ENCODE measurements at regions not wholly inside any gene's neighbourhood (a gene's known extent, or its start where the extent isn't known, plus 50 kb on each side); places are given as distances from the start of the nearest gene placed in this dataset.
"Not testable (repeated sequence)": the region's sequence is repeated elsewhere in the genome, so short reads cannot be mapped to it uniquely, and the experiment has no call there.

GRCh38 chr18:38497266-38497665 lies 931.7 kb upstream of the CELF4 start:
- DNase-seq (ENCODE audit: low spot score) = no peak

- DNase-seq (ENCODE audit: low spot score) = no peak
These were observed 930.7 kb upstream of the CELF4 start for GRCh38 chr18:38496222-38496793.

GRCh38 chr18:38494065-38494464 lies 928.5 kb upstream of the CELF4 start:
- DNase-seq (ENCODE audit: low spot score) = no peak

GRCh38 chr18:38491195-38491594 lies 925.6 kb upstream of the CELF4 start:
- no peak for DNase-seq (ENCODE audit: low spot score)

GRCh38 chr18:38489721-38490120 lies 924.1 kb upstream of the CELF4 start:
- DNase-seq (ENCODE audit: low spot score) = not testable (repeated sequence)

- DNase-seq (ENCODE audit: low spot score) = no peak
These were observed 921.9 kb upstream of the CELF4 start for GRCh38 chr18:38487521-38487920.

GRCh38 chr18:38483326-38483725 lies 917.7 kb upstream of the CELF4 start:
- no peak for DNase-seq (ENCODE audit: low spot score)

GRCh38 chr18:38481576-38481975 lies 916.0 kb upstream of the CELF4 start:
- peak; percentile 89 for DNase-seq (ENCODE audit: low spot score)

- no peak for DNase-seq (ENCODE audit: low spot score)
These were observed 910.1 kb upstream of the CELF4 start for GRCh38 chr18:38475686-38476085.

- no peak for DNase-seq (ENCODE audit: low spot score)
These were observed 907.9 kb upstream of the CELF4 start for GRCh38 chr18:38473535-38473934.

GRCh38 chr18:38470421-38470820 lies 904.8 kb upstream of the CELF4 start:
- no peak for DNase-seq (ENCODE audit: low spot score)

- DNase-seq (ENCODE audit: low spot score) = no peak
These were observed 900.8 kb upstream of the CELF4 start for GRCh38 chr18:38466426-38466825.

- DNase-seq (ENCODE audit: low spot score) = no peak
These were observed 898.4 kb upstream of the CELF4 start for GRCh38 chr18:38464024-38464423.

- DNase-seq (ENCODE audit: low spot score) = no peak
These were observed 895.1 kb upstream of the CELF4 start for GRCh38 chr18:38460657-38461056.

GRCh38 chr18:38459131-38459994 lies 893.8 kb upstream of the CELF4 start:
- no peak for DNase-seq (ENCODE audit: low spot score)

- DNase-seq (ENCODE audit: low spot score) = no peak
These were observed 893.1 kb upstream of the CELF4 start for GRCh38 chr18:38458698-38459097.

GRCh38 chr18:38456253-38456652 lies 890.7 kb upstream of the CELF4 start:
- DNase-seq (ENCODE audit: low spot score) = no peak

GRCh38 chr18:38454764-38455469 lies 889.3 kb upstream of the CELF4 start:
- DNase-seq (ENCODE audit: low spot score) = no peak

GRCh38 chr18:38453880-38454279 lies 888.3 kb upstream of the CELF4 start:
- DNase-seq (ENCODE audit: low spot score) = no peak

GRCh38 chr18:38450876-38451275 lies 885.3 kb upstream of the CELF4 start:
- DNase-seq (ENCODE audit: low spot score) = peak; percentile 25

GRCh38 chr18:38445804-38446145 lies 880.2 kb upstream of the CELF4 start:
- DNase-seq (ENCODE audit: low spot score) = no peak

GRCh38 chr18:38444971-38445803 lies 879.6 kb upstream of the CELF4 start:
- no peak for DNase-seq (ENCODE audit: low spot score)
